HG02870 (cell line): ENCODE measurements at regions not wholly inside any gene's neighbourhood (a gene's known extent, or its start where the extent isn't known, plus 50 kb on each side); places are given as distances from the start of the nearest gene placed in this dataset.

Experiments
- ATAC-seq: cut with Tn5 transposase; IDR thresholded peaks from one replicate; pipeline ENCODE4 v1.9.1; 2021; ENCODE audit warnings: mild to moderate bottlenecking, moderate library complexity; ENCODE audit not compliant: unreplicated experiment

GRCh38 chr5:129399069-129399468 is 61.0 kb upstream of the ADAMTS19 start:
- no peak for ATAC-seq

- ATAC-seq: no peak
Measured at GRCh38 chr5:129400395-129400983, 59.6 kb upstream of the ADAMTS19 start.

DNA sequence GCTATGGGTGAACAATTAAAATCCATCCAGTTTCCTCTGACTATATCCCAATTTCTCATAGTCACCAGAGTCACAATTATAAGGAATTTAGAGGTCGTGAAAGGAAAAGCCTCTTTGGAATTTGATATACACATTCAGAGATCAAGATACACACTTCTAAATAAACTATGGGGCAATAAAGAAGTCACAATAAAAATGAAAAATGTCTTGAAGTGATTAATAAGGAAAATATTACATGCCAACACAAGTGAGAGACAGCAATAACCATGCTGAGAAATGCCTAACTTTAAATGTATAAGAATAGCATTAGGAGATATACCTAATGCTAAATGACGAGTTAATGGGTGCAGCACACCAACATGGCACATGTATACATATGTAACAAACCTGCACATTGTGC is 54.9 kb upstream of the ADAMTS19 start:
- ATAC-seq: no peak

DNA sequence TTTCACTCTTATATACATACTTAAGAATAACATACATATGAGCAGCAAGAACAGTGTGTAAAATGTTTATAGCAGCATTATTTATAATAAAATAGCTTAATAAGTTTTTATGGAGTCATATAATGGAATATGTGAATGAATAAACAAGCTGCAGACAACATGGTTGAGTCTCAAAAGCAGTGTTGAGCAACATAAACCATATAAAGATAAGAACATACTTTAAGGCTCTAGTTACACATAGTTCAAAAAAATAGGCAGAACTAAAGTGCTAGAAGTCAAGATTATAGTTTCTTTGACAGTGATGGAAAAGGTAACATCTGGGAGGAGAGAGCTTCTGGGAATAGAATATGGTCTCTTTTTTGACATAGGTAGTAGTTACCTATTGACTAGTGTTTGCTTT is 53.7 kb upstream of the ADAMTS19 start:
- ATAC-seq: no peak
